ENCODE measurements at regions not wholly inside any gene's neighbourhood (a gene's known extent, or its start where the extent isn't known, plus 50 kb on each side); places are given as distances from the start of the nearest gene placed in this dataset.

DNA sequence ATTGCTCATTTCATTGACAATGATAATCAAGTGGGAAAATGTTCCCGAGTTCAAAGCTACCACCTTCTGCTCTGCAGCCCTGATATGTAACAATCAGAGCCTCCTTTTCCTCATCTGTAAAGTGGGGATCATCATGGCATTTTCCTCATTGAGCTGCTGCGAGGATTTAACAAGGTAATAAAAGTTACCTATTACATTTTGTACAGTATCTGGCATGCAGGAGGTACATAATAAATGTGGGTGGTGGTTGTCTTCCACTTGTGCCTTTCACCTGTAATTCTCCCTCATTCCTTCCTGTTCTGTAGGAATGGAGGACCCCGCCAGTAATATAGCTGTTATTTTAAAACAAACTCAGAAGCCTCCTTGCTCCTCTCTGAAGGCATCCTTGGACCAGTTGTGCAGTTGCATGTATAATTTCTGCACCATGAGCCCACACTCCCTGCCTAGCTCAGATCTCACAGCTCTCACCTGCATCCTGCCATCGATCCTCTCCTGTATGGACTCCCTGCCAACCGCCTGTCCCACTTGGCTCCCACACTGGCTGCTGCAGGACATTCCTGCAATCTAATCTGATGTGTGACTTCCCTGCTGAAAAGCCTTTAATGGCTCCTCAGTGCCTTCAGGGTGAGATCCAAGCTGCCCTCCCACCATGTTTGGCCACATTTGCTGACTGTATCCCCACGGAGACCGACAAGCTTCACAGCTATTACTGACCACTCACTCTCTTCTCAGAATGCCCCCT is 350.4 kb downstream of the EN1 start:
- Histone ChIP-seq H3K79me2 (no peaks in the 10 kb centered on the region), H3K9ac (no peak overlapping the region), H3K4me3 (ENCODE audit: low read depth, low read length) (no peak overlapping the region), H3K4me2 (ENCODE audit: low read length) (no peak overlapping the region), H2AFZ (no peak overlapping the region), H3K4me1 (peaks cover under 1% of the 10 kb centered on the region), H3K36me3 (ENCODE audit: control insufficient read depth, insufficient read depth, low read length) (peaks cover 3% of the 10 kb centered on the region), H3K27ac (no peak overlapping the region), H3K9me3 (ENCODE audit: control insufficient read depth, low read length) (no peaks in the 10 kb centered on the region), H3K27me3 (ENCODE audit: control insufficient read depth, insufficient read depth, low read length) (no peaks in the 10 kb centered on the region)
- TF ChIP-seq, protein P1, sequence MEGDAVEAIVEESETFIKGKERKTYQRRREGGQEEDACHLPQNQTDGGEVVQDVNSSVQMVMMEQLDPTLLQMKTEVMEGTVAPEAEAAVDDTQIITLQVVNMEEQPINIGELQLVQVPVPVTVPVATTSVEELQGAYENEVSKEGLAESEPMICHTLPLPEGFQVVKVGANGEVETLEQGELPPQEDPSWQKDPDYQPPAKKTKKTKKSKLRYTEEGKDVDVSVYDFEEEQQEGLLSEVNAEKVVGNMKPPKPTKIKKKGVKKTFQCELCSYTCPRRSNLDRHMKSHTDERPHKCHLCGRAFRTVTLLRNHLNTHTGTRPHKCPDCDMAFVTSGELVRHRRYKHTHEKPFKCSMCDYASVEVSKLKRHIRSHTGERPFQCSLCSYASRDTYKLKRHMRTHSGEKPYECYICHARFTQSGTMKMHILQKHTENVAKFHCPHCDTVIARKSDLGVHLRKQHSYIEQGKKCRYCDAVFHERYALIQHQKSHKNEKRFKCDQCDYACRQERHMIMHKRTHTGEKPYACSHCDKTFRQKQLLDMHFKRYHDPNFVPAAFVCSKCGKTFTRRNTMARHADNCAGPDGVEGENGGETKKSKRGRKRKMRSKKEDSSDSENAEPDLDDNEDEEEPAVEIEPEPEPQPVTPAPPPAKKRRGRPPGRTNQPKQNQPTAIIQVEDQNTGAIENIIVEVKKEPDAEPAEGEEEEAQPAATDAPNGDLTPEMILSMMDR (IDR thresholded peaks at IDR 0.05), result no peak

DNA sequence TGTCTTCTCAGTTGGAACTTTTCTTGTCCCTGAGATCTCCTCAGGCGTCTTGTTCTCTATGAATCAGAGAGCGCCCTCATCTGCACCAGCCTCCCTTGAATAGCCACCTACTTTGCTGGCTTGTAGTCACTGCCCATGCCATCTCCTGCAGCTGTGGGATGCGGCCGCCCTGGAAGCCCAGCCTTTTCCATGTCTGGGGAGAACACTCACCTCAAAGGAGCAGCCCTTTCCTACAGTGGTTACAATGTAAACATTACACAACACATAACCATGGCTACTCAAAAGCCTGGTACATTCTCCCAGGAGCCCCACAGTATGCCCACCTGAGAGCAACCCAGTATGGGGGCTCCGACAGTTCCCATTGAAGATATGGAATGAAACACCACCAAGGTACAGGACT is 351.0 kb downstream of the EN1 start:
- TF ChIP-seq, protein P1 (IDR thresholded peaks at IDR 0.05), result no peak
- Histone ChIP-seq H3K4me1 (no peaks in the 10 kb centered on the region), H3K36me3 (ENCODE audit: control insufficient read depth, insufficient read depth, low read length) (peaks cover 6% of the 10 kb centered on the region), H3K79me2 (no peaks in the 10 kb centered on the region), H3K9ac (no peak overlapping the region), H3K9me3 (ENCODE audit: control insufficient read depth, low read length) (no peaks in the 10 kb centered on the region), H3K4me2 (ENCODE audit: low read length) (no peak overlapping the region), H3K27me3 (ENCODE audit: control insufficient read depth, insufficient read depth, low read length) (no peaks in the 10 kb centered on the region), H3K27ac (no peak overlapping the region), H3K4me3 (ENCODE audit: low read depth, low read length) (no peak overlapping the region), H2AFZ (no peak overlapping the region)

DNA sequence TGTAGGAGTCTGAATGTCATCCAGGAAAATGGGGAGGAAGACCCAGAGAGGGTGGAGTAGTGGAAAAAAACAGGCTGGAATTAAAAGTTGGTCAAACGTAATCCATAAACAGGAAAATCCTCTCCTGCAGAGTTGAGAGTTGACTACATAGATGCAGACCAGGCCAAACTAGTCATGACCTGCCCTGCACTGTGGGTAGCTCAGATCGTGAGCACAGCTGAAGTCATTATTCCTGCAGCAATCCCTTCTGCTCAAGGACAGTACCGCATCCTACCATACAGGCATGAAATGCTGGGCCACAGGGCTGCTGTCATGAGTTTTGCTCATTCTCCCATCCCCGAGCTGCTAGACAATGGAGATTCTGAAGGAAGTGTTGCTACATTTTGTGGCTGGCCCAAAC is 352.2 kb downstream of the EN1 start:
- Histone ChIP-seq H3K36me3 (ENCODE audit: control insufficient read depth, insufficient read depth, low read length) (peaks cover 6% of the 10 kb centered on the region), H3K4me1 (no peaks in the 10 kb centered on the region), H3K27me3 (ENCODE audit: control insufficient read depth, insufficient read depth, low read length) (no peaks in the 10 kb centered on the region), H3K4me3 (ENCODE audit: low read depth, low read length) (no peak overlapping the region), H2AFZ (no peak overlapping the region), H3K9ac (no peak overlapping the region), H3K27ac (no peak overlapping the region), H3K9me3 (ENCODE audit: control insufficient read depth, low read length) (no peaks in the 10 kb centered on the region), H3K79me2 (no peaks in the 10 kb centered on the region), H3K4me2 (ENCODE audit: low read length) (no peak overlapping the region)
- TF ChIP-seq, protein P1 (IDR thresholded peaks at IDR 0.05), result no peak

DNA sequence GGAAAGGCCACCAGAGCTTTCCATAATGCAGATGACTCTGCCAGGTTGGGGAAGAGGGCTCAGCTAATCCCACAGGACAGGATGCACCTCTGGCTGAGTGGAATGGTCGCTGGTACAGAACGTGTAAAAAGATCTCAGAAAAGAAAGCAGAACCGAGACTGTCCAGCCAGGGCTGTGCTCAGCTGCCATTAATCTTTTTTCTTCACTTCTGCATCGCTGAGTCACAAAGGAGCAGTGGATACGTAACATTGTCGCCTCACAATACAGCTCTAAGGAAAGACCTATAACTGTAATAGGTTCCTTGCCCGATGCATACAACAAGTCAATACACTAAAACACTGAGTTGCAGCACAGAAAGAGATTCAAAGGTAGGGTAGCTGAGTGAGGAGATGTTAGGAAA is 354.2 kb downstream of the EN1 start:
- TF ChIP-seq, protein P1 (IDR thresholded peaks at IDR 0.05), result no peak
- Histone ChIP-seq H3K27ac (no peak overlapping the region), H3K4me1 (no peaks in the 10 kb centered on the region), H3K9me3 (ENCODE audit: control insufficient read depth, low read length) (no peaks in the 10 kb centered on the region), H3K27me3 (ENCODE audit: control insufficient read depth, insufficient read depth, low read length) (no peaks in the 10 kb centered on the region), H2AFZ (no peak overlapping the region), H3K4me3 (ENCODE audit: low read depth, low read length) (no peak overlapping the region), H3K9ac (no peak overlapping the region), H3K36me3 (ENCODE audit: control insufficient read depth, insufficient read depth, low read length) (peaks cover 6% of the 10 kb centered on the region), H3K79me2 (no peaks in the 10 kb centered on the region), H3K4me2 (ENCODE audit: low read length) (no peak overlapping the region)

DNA sequence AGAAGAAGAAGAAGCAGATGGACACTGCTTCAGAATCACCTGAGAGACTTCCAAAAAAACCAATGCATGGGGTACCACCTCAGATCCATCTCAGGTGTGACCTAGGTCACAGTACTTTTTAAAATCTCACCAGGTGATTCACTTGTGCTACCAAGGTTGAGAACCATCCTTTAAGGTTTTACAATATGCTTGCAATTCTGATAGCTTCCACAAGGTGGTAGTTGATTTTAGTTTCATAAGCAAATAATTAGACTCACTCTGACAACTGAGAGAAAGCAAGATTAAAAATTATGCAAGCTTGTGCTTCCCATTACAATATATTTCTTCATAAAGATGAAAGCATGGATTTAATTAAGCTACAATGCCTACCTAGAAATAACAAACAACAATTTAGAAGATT is 355.1 kb downstream of the EN1 start:
- Histone ChIP-seq H2AFZ (no peak overlapping the region), H3K4me3 (ENCODE audit: low read depth, low read length) (no peak overlapping the region), H3K27ac (no peak overlapping the region), H3K9ac (no peak overlapping the region), H3K9me3 (ENCODE audit: control insufficient read depth, low read length) (no peaks in the 10 kb centered on the region), H3K27me3 (ENCODE audit: control insufficient read depth, insufficient read depth, low read length) (no peaks in the 10 kb centered on the region), H3K4me2 (ENCODE audit: low read length) (no peak overlapping the region), H3K4me1 (no peaks in the 10 kb centered on the region), H3K36me3 (ENCODE audit: control insufficient read depth, insufficient read depth, low read length) (peaks cover 6% of the 10 kb centered on the region), H3K79me2 (no peaks in the 10 kb centered on the region)
- TF ChIP-seq, protein P1 (IDR thresholded peaks at IDR 0.05), result no peak

Data from parathyroid adenoma (tissue), 2 donors.